H1 (cell line): ENCODE measurements at regions not wholly inside any gene's neighbourhood (a gene's known extent, or its start where the extent isn't known, plus 50 kb on each side); places are given as distances from the start of the nearest gene placed in this dataset.

ENCODE experiments used
- CTCF ChIA-PET: fragments of 300-600 bp; sonication (Branson Sonifier 250); formaldehyde crosslinking; loops from one replicate; lab custom pipeline; 2021; ENCODE audit not compliant: partially characterized antibody; lab: Charles Lee
- POLR2A ChIA-PET: fragments of 300-600 bp; sonication (Branson Sonifier 250); formaldehyde crosslinking; loops from one replicate; lab custom pipeline; 2021; ENCODE audit warnings: inconsistent platforms; ENCODE audit not compliant: partially characterized antibody; lab: Charles Lee
- DNase-seq, 2 experiments: peaks; one replicate each; pipeline versions ENCODE4 v3.0.0 to v3.0.0-alpha.2; 2010 to 2022; ENCODE audit warnings: low spot score in 2 of 2, low read depth in 1 of 2, mixed read lengths in 1 of 2
- FAIRE-seq: peaks from 2 replicates; lab custom pipeline; 2011; peaks lifted over from hg19 to GRCh38; lab: Jason Lieb, UNC
- H2AFZ ChIP-seq: 2 replicates; pipeline ENCODE4 v1.8.1; 2012; ENCODE audit warnings: low read length, inconsistent platforms
- H2AK5ac ChIP-seq: 2 replicates; pipeline ENCODE4 v1.6.1; 2013; ENCODE audit warnings: low read depth, low read length
- H2BK120ac ChIP-seq: replicated peaks from 2 replicates; pipeline ENCODE3; 2013; ENCODE audit warnings: low read depth, low read length, inconsistent platforms
- H2BK12ac ChIP-seq: 2 replicates; pipeline ENCODE4 v1.6.1; 2013; ENCODE audit warnings: low read depth, low read length
- H2BK15ac ChIP-seq: 2 replicates; pipeline ENCODE4 v1.6.1; 2013; ENCODE audit warnings: low read length
- H2BK20ac ChIP-seq: 2 replicates; pipeline ENCODE4 v1.6.1; 2013; ENCODE audit warnings: low read length
- H2BK5ac ChIP-seq: 2 replicates; pipeline ENCODE4 v1.6.1; 2013; ENCODE audit warnings: low read depth, low read length
- H3K14ac ChIP-seq: 2 replicates; pipeline ENCODE4 v1.6.1; 2013; ENCODE audit warnings: inconsistent platforms; ENCODE audit not compliant: insufficient read length
- H3K18ac ChIP-seq: 2 replicates; pipeline ENCODE4 v1.6.1; 2013; ENCODE audit warnings: low read length; ENCODE audit errors: extremely low read depth
- H3K23ac ChIP-seq: 2 replicates; pipeline ENCODE4 v1.6.1; 2013; ENCODE audit warnings: inconsistent platforms; ENCODE audit not compliant: insufficient read length
- H3K23me2 ChIP-seq: 2 replicates; pipeline ENCODE4 v1.6.1; 2013; ENCODE audit warnings: low read depth, low read length
- H3K27ac ChIP-seq: 2 replicates; pipeline ENCODE4 v1.6.1; 2011; ENCODE audit warnings: low read depth, low read length, inconsistent platforms
- H3K27me3 ChIP-seq, 4 experiments: replicated peaks in 1 of 4; 1 replicate in 1 of 4; 2 replicates in 3 of 4; pipeline versions ENCODE4 v1.6.1 to v1.8.1; 2011 to 2013; ENCODE audit warnings: low read length in 3 of 4, mild to moderate bottlenecking in 3 of 4, inconsistent platforms in 2 of 4, mixed read lengths in 2 of 4, moderate library complexity in 1 of 4; ENCODE audit not compliant: control insufficient read depth in 3 of 4, insufficient read depth in 3 of 4; ENCODE audit errors: extremely low read depth in 1 of 4
- H3K36me3 ChIP-seq, 4 experiments: 2 replicates each; pipeline versions ENCODE4 v1.6.1 to v1.8.1; 2011 to 2013; ENCODE audit warnings: mild to moderate bottlenecking in 4 of 4, low read length in 3 of 4, moderate library complexity in 2 of 4, control low read depth in 1 of 4, inconsistent platforms in 1 of 4; ENCODE audit not compliant: insufficient read depth in 4 of 4, control insufficient read depth in 2 of 4
- H3K4ac ChIP-seq: replicated peaks from 2 replicates; pipeline ENCODE3; 2013; ENCODE audit warnings: low read length, low read depth, mixed read lengths, inconsistent platforms; ENCODE audit not compliant: insufficient read length
- H3K4me1 ChIP-seq, 4 experiments: replicated peaks in 1 of 4; 1 replicate in 1 of 4; 2 replicates in 3 of 4; pipeline versions ENCODE4 v1.6.1 to v1.8.1; 2011 to 2013; ENCODE audit warnings: low read length in 3 of 4, inconsistent platforms in 2 of 4, mixed read lengths in 1 of 4; ENCODE audit not compliant: insufficient read depth in 4 of 4, control insufficient read depth in 3 of 4
- H3K4me2 ChIP-seq, 2 experiments: 2 replicates each; pipeline versions ENCODE4 v1.6.1 to v1.8.1; 2011 to 2013; ENCODE audit warnings: low read depth in 2 of 2, low read length in 2 of 2, control low read depth in 1 of 2, inconsistent platforms in 1 of 2, mild to moderate bottlenecking in 1 of 2; ENCODE audit not compliant: insufficient read depth in 1 of 2
- H3K4me3 ChIP-seq, 4 experiments: fragments of 200-600, 300-600 bp in 1 of 4; sonication (generic), shearing (Covaris generic), sonication (Bioruptor Twin) in 1 of 4; 2 replicates each; pipeline versions ENCODE4 v1.5.1 to v1.8.1; 2011 to 2016; ENCODE audit warnings: low read length in 4 of 4, low read depth in 3 of 4, control low read depth in 2 of 4, inconsistent platforms in 2 of 4, mild to moderate bottlenecking in 2 of 4, mixed read lengths in 1 of 4, moderate library complexity in 1 of 4; ENCODE audit not compliant: insufficient read depth in 2 of 4; ENCODE audit errors: extremely low read depth in 1 of 4
- H3K56ac ChIP-seq: replicated peaks from 2 replicates; pipeline ENCODE3; 2013; ENCODE audit warnings: low read depth, mild to moderate bottlenecking, mixed read lengths, low read length, inconsistent platforms; ENCODE audit not compliant: insufficient read length
- H3K79me1 ChIP-seq: 2 replicates; pipeline ENCODE4 v1.6.1; 2013; ENCODE audit warnings: low read depth, low read length, control low read depth
- H3K79me2 ChIP-seq, 2 experiments: 2 replicates each; pipeline versions ENCODE4 v1.6.1 to v1.8.1; 2012 to 2013; ENCODE audit warnings: low read length in 2 of 2, mild to moderate bottlenecking in 2 of 2, inconsistent platforms in 1 of 2; ENCODE audit not compliant: insufficient read depth in 2 of 2, control insufficient read depth in 1 of 2
- H3K9ac ChIP-seq, 4 experiments: replicated peaks in 1 of 4; 1 replicate in 1 of 4; 2 replicates in 3 of 4; pipeline versions ENCODE4 v1.6.1 to v1.8.1; 2011 to 2013; ENCODE audit warnings: low read depth in 3 of 4, low read length in 3 of 4, control low read depth in 2 of 4, mild to moderate bottlenecking in 2 of 4, moderate library complexity in 2 of 4, inconsistent platforms in 1 of 4; ENCODE audit errors: extremely low read depth in 1 of 4
- H3K9me3 ChIP-seq, 2 experiments: 2 replicates each; pipeline versions ENCODE4 v1.6.1 to v1.8.1; 2012 to 2013; ENCODE audit warnings: mild to moderate bottlenecking in 2 of 2, moderate library complexity in 2 of 2, control low read depth in 1 of 2, inconsistent platforms in 1 of 2, low read depth in 1 of 2, low read length in 1 of 2, mixed read lengths in 1 of 2; ENCODE audit not compliant: insufficient read depth in 2 of 2
- H4K20me1 ChIP-seq, 2 experiments: replicated peaks in 1 of 2; 2 replicates each; pipeline versions ENCODE3 to v1.8.1; 2011 to 2013; ENCODE audit warnings: inconsistent platforms in 2 of 2, low read length in 2 of 2, mild to moderate bottlenecking in 1 of 2; ENCODE audit not compliant: insufficient read depth in 2 of 2, control insufficient read depth in 1 of 2
- H4K5ac ChIP-seq: 2 replicates; pipeline ENCODE4 v1.6.1; 2013; ENCODE audit warnings: low read length, low read depth, mixed read lengths, inconsistent platforms; ENCODE audit not compliant: insufficient read length
- H4K8ac ChIP-seq: 2 replicates; pipeline ENCODE4 v1.8.0; 2013; ENCODE audit warnings: mild to moderate bottlenecking, moderate library complexity, low read length, inconsistent platforms; ENCODE audit not compliant: insufficient read depth; ENCODE audit errors: extremely low read depth
- H4K91ac ChIP-seq: replicated peaks from 2 replicates; pipeline ENCODE3; 2013; ENCODE audit warnings: low read length, mixed read lengths, inconsistent platforms; ENCODE audit not compliant: insufficient read length
- ASH2L ChIP-seq: fragments of 200-600, 300-600 bp; sonication (generic); IDR thresholded peaks from one replicate; pipeline ENCODE4 v1.7.1; 2017; ENCODE audit warnings: low read length
- ATF2 ChIP-seq: IDR thresholded peaks from 2 replicates; pipeline ENCODE4 v1.6.1; 2012; ENCODE audit warnings: low read length, inconsistent platforms
- JUND ChIP-seq: IDR thresholded peaks from 2 replicates; pipeline ENCODE4 v1.6.1; 2011; ENCODE audit warnings: mild to moderate bottlenecking, improper control_type of control experiment, low read length
- NANOG ChIP-seq: IDR thresholded peaks from 2 replicates; pipeline ENCODE4 v1.6.1; 2011; ENCODE audit warnings: low read length, low read depth, mild to moderate bottlenecking, inconsistent platforms; ENCODE audit not compliant: insufficient read depth, poor library complexity, severe bottlenecking
- RNF2 ChIP-seq: fragments of 200-900, 300-1000 bp; sonication (generic); IDR thresholded peaks from 2 replicates; pipeline ENCODE4 v1.7.1; 2016; ENCODE audit warnings: borderline replicate concordance, low read depth, mild to moderate bottlenecking, antibody characterized with exemption, low read length; ENCODE audit not compliant: poor library complexity, severe bottlenecking; ENCODE audit errors: missing control alignments
- WGBS, 2 experiments: shearing (Covaris generic) in 1 of 2; methylation state at CpG; one replicate each; pipeline versions ENCODE4 v1.1.6 to v1.1.7; 2013 to 2015; ENCODE audit warnings: low lambda C conversion rate in 2 of 2, mixed read lengths in 2 of 2, inconsistent platforms in 1 of 2, low coverage in 1 of 2, missing lambda C conversion rate in 1 of 2; ENCODE audit not compliant: insufficient replicate concordance in 2 of 2, insufficient coverage in 1 of 2, insufficient read length in 1 of 2; ENCODE audit errors: extremely low coverage in 1 of 2, missing lambda C conversion rate in 1 of 2; 5-methylcytosine and 5-hydroxymethylcytosine counted together

GRCh38 chr3:164360078-164360578, 718.2 kb downstream of the SI start:
- no peak for TF ChIP-seq JUND
- no peak for TF ChIP-seq RNF2
- TF ChIP-seq ATF2 = no peak
- no peak for TF ChIP-seq NANOG
- no peak for TF ChIP-seq ASH2L
- Histone ChIP-seq H3K23me2 (no peaks in the 10 kb centered on the region), H3K56ac (no peak overlapping the region), H3K4ac (no peak overlapping the region), H3K27ac (no peak overlapping the region), H3K23ac (no peak overlapping the region), H3K4me3 (no peak overlapping the region), H4K5ac (no peak overlapping the region), H2BK120ac (no peak overlapping the region), H3K27me3 (no peaks in the 10 kb centered on the region), H4K91ac (no peak overlapping the region), H3K14ac (no peak overlapping the region), H3K9ac (no peak overlapping the region), H3K36me3 (no peaks in the 10 kb centered on the region), H4K8ac (no peak overlapping the region), H3K79me1 (no peaks in the 10 kb centered on the region), H3K79me2 (no peaks in the 10 kb centered on the region), H2BK5ac (no peak overlapping the region), H2AFZ (no peak overlapping the region), H2AK5ac (no peak overlapping the region), H3K4me2 (no peak overlapping the region), H3K18ac (no peak overlapping the region), H2BK12ac (no peak overlapping the region), H3K4me1 (no peaks in the 10 kb centered on the region), H2BK20ac (no peak overlapping the region), H4K20me1 (no peaks in the 10 kb centered on the region), H2BK15ac (no peak overlapping the region), H3K9me3 (no peaks in the 10 kb centered on the region)
- DNase-seq (no peak), FAIRE-seq (no peak)
- POLR2A ChIA-PET = no interaction called here
- CTCF ChIA-PET = no interaction called here
- WGBS, 2 experiments = 75% methylated on average over 10 of the region's 10 CpGs; no CpG with 5 or more reads in 1 of the 2 experiments
